OCI-LY3 (cell line): ENCODE measurements at regions not wholly inside any gene's neighbourhood (a gene's known extent, or its start where the extent isn't known, plus 50 kb on each side); places are given as distances from the start of the nearest gene placed in this dataset.
A peak's percentile ranks its signal among the peaks of the same experiment; 100 is the strongest.

Experiments used
- H2AFZ ChIP-seq: fragments of 200-600, 300-600 bp; shearing (Covaris generic); 2 replicates; pipeline ENCODE4 v1.6.0; 2014; ENCODE audit warnings: antibody characterized with exemption, low read depth, low read length
- H3K27ac ChIP-seq: fragments of 200-600, 300-600 bp; sonication (generic); 2 replicates; pipeline ENCODE4 v1.5.1; 2014; ENCODE audit warnings: mild to moderate bottlenecking, low read length, moderate library complexity, mixed read lengths
- H3K27me3 ChIP-seq: fragments of 200-600, 300-600 bp; sonication (generic); 2 replicates; pipeline ENCODE4 v1.6.1; 2014; ENCODE audit warnings: low read depth, low read length, mixed read lengths
- H3K36me3 ChIP-seq: fragments of 200-600, 300-600 bp; sonication (generic); replicated peaks from 2 replicates; pipeline ENCODE3; 2014; ENCODE audit warnings: low read depth, low read length, mixed read lengths
- H3K4me1 ChIP-seq: fragments of 300-600, 200-600 bp; sonication (generic); 2 replicates; pipeline ENCODE4 v1.6.1; 2014; ENCODE audit warnings: low read length, mixed read lengths
- H3K4me2 ChIP-seq: fragments of 200-600, 300-600 bp; sonication (generic); 2 replicates; pipeline ENCODE4 v1.6.1; 2014; ENCODE audit warnings: low read length, mixed read lengths
- H3K4me3 ChIP-seq: fragments of 300-600, 200-600 bp; sonication (generic); 2 replicates; pipeline ENCODE4 v1.5.1; 2014; ENCODE audit warnings: antibody characterized with exemption, mild to moderate bottlenecking, low read length, moderate library complexity
- H3K79me2 ChIP-seq: fragments of 300-600, 200-600 bp; shearing (Covaris generic); 2 replicates; pipeline ENCODE4 v1.6.1; 2014; ENCODE audit warnings: mild to moderate bottlenecking, low read length, mixed read lengths
- H3K9ac ChIP-seq: fragments of 300-600, 200-600 bp; shearing (Covaris generic); 2 replicates; pipeline ENCODE4 v1.6.0; 2014; ENCODE audit warnings: mild to moderate bottlenecking, low read length, moderate library complexity
- H3K9me3 ChIP-seq: fragments of 200-600, 300-600 bp; shearing (Covaris generic); 2 replicates; pipeline ENCODE4 v1.6.1; 2014; ENCODE audit warnings: low read length, mixed read lengths; ENCODE audit not compliant: insufficient read depth
- H4K20me1 ChIP-seq: fragments of 200-600, 300-600 bp; sonication (generic); 2 replicates; pipeline ENCODE4 v1.6.1; 2016; ENCODE audit warnings: low read length, mixed read lengths; ENCODE audit not compliant: insufficient read depth
- CTCF ChIP-seq: fragments of 200-600, 300-600 bp; sonication (generic); IDR thresholded peaks from 2 replicates; pipeline ENCODE4 v1.5.1; 2014; ENCODE audit warnings: antibody characterized with exemption, low read length, low read depth
- EZH2phosphoT487 ChIP-seq: fragments of 200-600 bp; shearing (Covaris generic); IDR thresholded peaks from 2 replicates; pipeline ENCODE4 v1.6.1; 2018; ENCODE audit warnings: antibody characterized with exemption, mixed run types, low read depth

- Histone ChIP-seq H3K9ac (no peak overlapping the region), H2AFZ (no peak overlapping the region), H3K9me3 (no peaks in the 10 kb centered on the region), H3K4me3 (no peak overlapping the region), H3K4me2 (no peak overlapping the region), H3K36me3 (no peaks in the 10 kb centered on the region), H3K79me2 (no peaks in the 10 kb centered on the region), H4K20me1 (no peaks in the 10 kb centered on the region), H3K4me1 (no peaks in the 10 kb centered on the region), H3K27me3 (0 out of 2 replicates have a peak, but pooled peaks cover 5% of the 10 kb centered on the region), H3K27ac (no peak overlapping the region)
- TF ChIP-seq EZH2phosphoT487 (no peak), CTCF (peak; percentile 43)
Observed at GRCh38 chr6:1498491-1499113, 109.2 kb downstream of the FOXF2 start.

- no peak overlapping the region for H3K9ac ChIP-seq
- H3K79me2 ChIP-seq, result no peaks in the 10 kb centered on the region
- H4K20me1 ChIP-seq, result no peaks in the 10 kb centered on the region
- no peak overlapping the region for H3K27ac ChIP-seq
- H3K27me3 ChIP-seq, result 0 out of 2 replicates have a peak, but pooled peaks cover 5% of the 10 kb centered on the region
- TF ChIP-seq CTCF (no peak), EZH2phosphoT487 (no peak)
- H3K36me3 ChIP-seq, result no peaks in the 10 kb centered on the region
- no peak overlapping the region for H3K4me3 ChIP-seq
- no peaks in the 10 kb centered on the region for H3K9me3 ChIP-seq
- H3K4me1 ChIP-seq, result no peaks in the 10 kb centered on the region
- H2AFZ ChIP-seq, result no peak overlapping the region
- no peak overlapping the region for H3K4me2 ChIP-seq
Observed at GRCh38 chr6:1499777-1500176, 109.9 kb upstream of the FOXC1 start.

- Histone ChIP-seq H4K20me1 (no peaks in the 10 kb centered on the region), H3K4me1 (no peaks in the 10 kb centered on the region), H3K27ac (no peak overlapping the region), H3K4me2 (no peak overlapping the region), H3K9me3 (no peaks in the 10 kb centered on the region), H3K79me2 (no peaks in the 10 kb centered on the region), H3K27me3 (0 out of 2 replicates have a peak, but pooled peaks cover 5% of the 10 kb centered on the region), H3K36me3 (no peaks in the 10 kb centered on the region), H3K4me3 (no peak overlapping the region), H3K9ac (no peak overlapping the region), H2AFZ (no peak overlapping the region)
- TF ChIP-seq EZH2phosphoT487, result no peak
- no peak for TF ChIP-seq CTCF
Observed at GRCh38 chr6:1500913-1501312, 108.8 kb upstream of the FOXC1 start.

- Histone ChIP-seq H3K9ac (no peak overlapping the region), H3K27ac (no peak overlapping the region), H3K4me1 (no peaks in the 10 kb centered on the region), H3K9me3 (no peaks in the 10 kb centered on the region), H3K36me3 (no peaks in the 10 kb centered on the region), H4K20me1 (no peaks in the 10 kb centered on the region), H3K4me3 (no peak overlapping the region), H3K27me3 (0 out of 2 replicates have a peak, but pooled peaks cover 5% of the 10 kb centered on the region), H3K4me2 (no peak overlapping the region), H3K79me2 (no peaks in the 10 kb centered on the region), H2AFZ (no peak overlapping the region)
- TF ChIP-seq EZH2phosphoT487 (no peak), CTCF (no peak)
Observed at GRCh38 chr6:1502041-1502440, 107.7 kb upstream of the FOXC1 start.
